ENCODE measurements at regions not wholly inside any gene's neighbourhood (a gene's known extent, or its start where the extent isn't known, plus 50 kb on each side); places are given as distances from the start of the nearest gene placed in this dataset.

- peaks cover 8% of the 10 kb centered on the region for H3K27me3 ChIP-seq (ENCODE audit: insufficient read depth, low read length)
- no peaks in the 10 kb centered on the region for H3K9me3 ChIP-seq (ENCODE audit: low read depth, low read length)
- H3K27ac ChIP-seq (ENCODE audit: low read depth, low read length): no peak overlapping the region
- TF ChIP-seq CTCF (IDR thresholded peaks at IDR 0.05; ENCODE audit: extremely low read depth, low read depth, low read length): no peak
- H3K4me3 ChIP-seq (ENCODE audit: insufficient read depth, low read length): peak overlapping the region; percentile 40
- peaks cover 13% of the 10 kb centered on the region for H3K4me1 ChIP-seq (ENCODE audit: insufficient read depth, low read length)
- peak overlapping the region; percentile 87 for H2AFZ ChIP-seq (ENCODE audit: low read length)
- H3K4me2 ChIP-seq (ENCODE audit: insufficient read depth, low read length): peak overlapping the region; percentile 53
- peak; percentile 89 for DNase-seq (ENCODE audit: insufficient read length, low spot score, missing footprints)
- H3K36me3 ChIP-seq (ENCODE audit: insufficient read depth, low read length): no peaks in the 10 kb centered on the region
- no peaks in the 10 kb centered on the region for H3K79me2 ChIP-seq (ENCODE audit: insufficient read depth, low read length)
- H4K20me1 ChIP-seq (ENCODE audit: insufficient read depth, low read length): no peaks in the 10 kb centered on the region
Measured at GRCh38 chr5:171647043-171647903, 138.3 kb upstream of the SMIM23 start.

DNA sequence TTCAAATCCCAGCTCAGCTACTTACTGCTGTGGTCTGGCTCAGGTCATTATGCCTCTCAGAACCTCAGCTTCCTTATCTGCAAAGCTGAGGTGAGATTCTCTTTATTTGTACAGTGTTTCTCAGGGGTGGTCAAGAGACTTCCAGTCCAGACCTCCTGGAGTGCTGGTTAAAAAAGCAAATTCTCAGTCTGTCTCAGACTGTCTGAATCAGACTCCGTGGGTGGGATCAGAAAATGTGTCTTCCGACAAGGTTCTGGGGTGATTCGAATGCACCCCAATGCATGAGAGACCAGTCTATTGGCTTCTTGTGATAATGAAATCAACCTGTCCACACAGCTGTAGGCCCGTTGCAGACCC is 137.7 kb upstream of the SMIM23 start:
- Histone ChIP-seq H3K9me3 (ENCODE audit: low read depth, low read length) (no peaks in the 10 kb centered on the region), H2AFZ (ENCODE audit: low read length) (peak overlapping the region; percentile 2), H4K20me1 (ENCODE audit: insufficient read depth, low read length) (no peaks in the 10 kb centered on the region), H3K79me2 (ENCODE audit: insufficient read depth, low read length) (no peaks in the 10 kb centered on the region), H3K36me3 (ENCODE audit: insufficient read depth, low read length) (no peaks in the 10 kb centered on the region), H3K4me3 (ENCODE audit: insufficient read depth, low read length) (no peak overlapping the region), H3K4me2 (ENCODE audit: insufficient read depth, low read length) (peak overlapping the region; percentile 53), H3K27ac (ENCODE audit: low read depth, low read length) (no peak overlapping the region), H3K27me3 (ENCODE audit: insufficient read depth, low read length) (peaks cover 8% of the 10 kb centered on the region), H3K4me1 (ENCODE audit: insufficient read depth, low read length) (peaks cover 13% of the 10 kb centered on the region)
- TF ChIP-seq CTCF (IDR thresholded peaks at IDR 0.05; ENCODE audit: extremely low read depth, low read depth, low read length): no peak
- DNase-seq (ENCODE audit: insufficient read length, low spot score, missing footprints): no peak

DNA sequence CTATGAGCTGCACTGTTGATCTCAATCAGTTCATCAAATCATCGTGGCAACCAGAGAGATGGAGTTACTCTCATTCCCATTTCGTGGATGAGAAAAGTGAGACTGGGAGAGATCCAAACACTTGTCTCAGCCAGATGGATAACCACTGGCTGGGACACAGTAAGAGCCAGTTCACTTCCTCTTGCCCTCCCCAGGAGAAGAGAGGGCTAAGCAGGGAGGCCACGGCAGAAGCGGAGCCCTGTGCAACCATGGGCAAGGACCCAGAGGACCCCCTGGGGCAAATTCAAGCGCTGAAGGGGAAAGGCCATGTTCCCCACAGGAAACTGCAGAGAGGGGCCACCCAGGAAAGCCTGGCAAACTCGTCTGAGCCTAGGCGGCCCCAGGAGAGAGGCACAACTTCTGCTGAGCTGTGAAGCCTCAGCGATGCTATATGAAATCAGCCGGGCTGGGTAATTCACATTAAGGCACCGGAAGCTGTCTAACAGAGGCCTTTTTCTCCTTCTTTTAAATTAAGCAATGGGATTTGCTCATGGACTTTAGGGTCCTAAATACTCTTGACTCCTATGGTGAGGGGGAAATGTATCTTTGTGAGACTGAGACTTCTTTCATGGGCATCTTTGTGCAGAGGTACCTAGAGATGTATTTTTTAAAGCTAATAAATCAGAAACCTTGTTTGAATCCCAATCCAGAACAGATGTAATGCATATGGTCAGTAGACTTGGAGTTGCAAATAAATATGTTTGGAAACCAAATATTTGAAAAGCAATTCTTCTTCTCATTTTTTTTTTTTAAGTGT is 137.1 kb upstream of the SMIM23 start:
- H4K20me1 ChIP-seq (ENCODE audit: insufficient read depth, low read length): no peaks in the 10 kb centered on the region
- H2AFZ ChIP-seq (ENCODE audit: low read length): peak overlapping the region; percentile 2
- no peak overlapping the region for H3K4me2 ChIP-seq (ENCODE audit: insufficient read depth, low read length)
- no peak for TF ChIP-seq CTCF (IDR thresholded peaks at IDR 0.05; ENCODE audit: extremely low read depth, low read depth, low read length)
- H3K9me3 ChIP-seq (ENCODE audit: low read depth, low read length): no peaks in the 10 kb centered on the region
- no peak for DNase-seq (ENCODE audit: insufficient read length, low spot score, missing footprints)
- H3K79me2 ChIP-seq (ENCODE audit: insufficient read depth, low read length): no peaks in the 10 kb centered on the region
- H3K4me1 ChIP-seq (ENCODE audit: insufficient read depth, low read length): peaks cover 13% of the 10 kb centered on the region
- H3K27me3 ChIP-seq (ENCODE audit: insufficient read depth, low read length): peaks cover 3% of the 10 kb centered on the region
- H3K4me3 ChIP-seq (ENCODE audit: insufficient read depth, low read length): no peak overlapping the region
- no peak overlapping the region for H3K27ac ChIP-seq (ENCODE audit: low read depth, low read length)
- H3K36me3 ChIP-seq (ENCODE audit: insufficient read depth, low read length): no peaks in the 10 kb centered on the region

DNA sequence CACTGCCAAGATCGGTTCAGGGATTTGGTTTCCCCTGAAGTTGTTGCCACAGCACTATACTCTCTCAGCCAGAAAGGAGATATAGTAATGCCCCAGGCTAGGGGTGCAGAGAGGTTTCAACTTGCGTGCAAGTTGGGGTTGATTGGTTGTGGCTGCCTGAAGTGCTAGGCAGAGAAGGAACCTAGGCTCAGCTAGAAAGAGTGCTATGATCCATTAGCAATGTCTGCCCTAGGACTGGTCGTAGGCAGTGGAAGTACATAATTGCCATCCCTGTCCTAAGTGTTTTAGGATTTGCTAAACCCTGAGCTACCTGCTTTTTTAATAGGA is 136.6 kb upstream of the SMIM23 start:
- peaks cover 2% of the 10 kb centered on the region for H3K27me3 ChIP-seq (ENCODE audit: insufficient read depth, low read length)
- H2AFZ ChIP-seq (ENCODE audit: low read length): no peak overlapping the region
- H3K4me1 ChIP-seq (ENCODE audit: insufficient read depth, low read length): peaks cover 13% of the 10 kb centered on the region
- H3K9me3 ChIP-seq (ENCODE audit: low read depth, low read length): no peaks in the 10 kb centered on the region
- H3K36me3 ChIP-seq (ENCODE audit: insufficient read depth, low read length): no peaks in the 10 kb centered on the region
- no peak overlapping the region for H3K4me2 ChIP-seq (ENCODE audit: insufficient read depth, low read length)
- TF ChIP-seq CTCF (IDR thresholded peaks at IDR 0.05; ENCODE audit: extremely low read depth, low read depth, low read length): no peak
- no peak overlapping the region for H3K27ac ChIP-seq (ENCODE audit: low read depth, low read length)
- no peak overlapping the region for H3K4me3 ChIP-seq (ENCODE audit: insufficient read depth, low read length)
- DNase-seq (ENCODE audit: insufficient read length, low spot score, missing footprints): no peak
- H3K79me2 ChIP-seq (ENCODE audit: insufficient read depth, low read length): no peaks in the 10 kb centered on the region
- H4K20me1 ChIP-seq (ENCODE audit: insufficient read depth, low read length): no peaks in the 10 kb centered on the region
